Calu3 (cell line): ENCODE measurements at regions not wholly inside any gene's neighbourhood (a gene's known extent, or its start where the extent isn't known, plus 50 kb on each side); places are given as distances from the start of the nearest gene placed in this dataset.

Experiments used
- BruUV-seq: library from RNA; stranded (reverse); fragments of 400-500 nt; replicated peaks from 2 replicates; lab custom pipeline; 2021; lab: Mats Ljungman, UMichigan
- CTCF ChIA-PET: fragments of 300-600 bp; sonication (Branson Sonifier 250); formaldehyde crosslinking; loops from one replicate; lab custom pipeline; 2022; ENCODE audit warnings: antibody characterized with exemption; lab: Charles Lee
- DNase-seq: peaks from one replicate; pipeline ENCODE4 v3.0.0; 2022
- H3K27ac Mint-ChIP-seq: one replicate; pipeline ENCODE4 v1.8.0; 2022; ENCODE audit warnings: mixed read lengths; ENCODE audit not compliant: unreplicated experiment
- H3K27me3 Mint-ChIP-seq: one replicate; pipeline ENCODE4 v1.8.0; 2022; ENCODE audit warnings: mixed read lengths; ENCODE audit not compliant: unreplicated experiment
- H3K36me3 Mint-ChIP-seq: one replicate; pipeline ENCODE4 v1.8.0; 2022; ENCODE audit warnings: mild to moderate bottlenecking, moderate library complexity, mixed read lengths; ENCODE audit not compliant: insufficient read depth, unreplicated experiment
- H3K4me1 Mint-ChIP-seq: one replicate; pipeline ENCODE4 v1.8.0; 2022; ENCODE audit warnings: mild to moderate bottlenecking, low read depth, mixed read lengths; ENCODE audit not compliant: unreplicated experiment
- H3K4me3 Mint-ChIP-seq: one replicate; pipeline ENCODE4 v1.8.0; 2022; ENCODE audit warnings: mild to moderate bottlenecking, low read depth, moderate library complexity, mixed read lengths; ENCODE audit not compliant: unreplicated experiment
- H3K9me3 Mint-ChIP-seq: one replicate; pipeline ENCODE4 v1.8.0; 2022; ENCODE audit warnings: low read depth, mixed read lengths; ENCODE audit not compliant: unreplicated experiment
- CTCF ChIP-seq: fragments of 200-600 bp; IDR thresholded peaks from one replicate; pipeline ENCODE4 v1.8.0; 2022; ENCODE audit warnings: antibody characterized with exemption; ENCODE audit not compliant: unreplicated experiment
- intact Hi-C: fragments of 100-400 bp; cut with micrococcal nuclease; formaldehyde crosslinking; loops from one replicate; pipeline ENCODE4 v1.10.0; 2022; ENCODE audit not compliant: unreplicated experiment

GRCh38 chr1:112267206-112267605 is 128.8 kb upstream of the CTTNBP2NL start:
- H3K4me3 Mint-ChIP-seq, result no peak overlapping the region
- no peaks in the 10 kb centered on the region for H3K36me3 Mint-ChIP-seq
- no peak for DNase-seq
- no peaks in the 10 kb centered on the region for H3K9me3 Mint-ChIP-seq
- intact Hi-C loops, result no loop called here
- H3K4me1 Mint-ChIP-seq, result peaks cover 8% of the 10 kb centered on the region
- H3K27ac Mint-ChIP-seq, result no peak overlapping the region
- no peak for TF ChIP-seq CTCF
- CTCF ChIA-PET, result no interaction called here
- peaks cover 60% of the 10 kb centered on the region for H3K27me3 Mint-ChIP-seq
- no TSS peak for BruUV-seq

- no TSS peak for BruUV-seq
- CTCF ChIA-PET, result no interaction called here
These were observed 128.1 kb upstream of the CTTNBP2NL start for GRCh38 chr1:112267929-112268328.

GRCh38 chr1:112268408-112268807 is 127.6 kb upstream of the CTTNBP2NL start:
- intact Hi-C loops, result no loop called here
- TF ChIP-seq CTCF, result no peak
- Mint-ChIP-seq H3K27me3 (peaks cover 71% of the 10 kb centered on the region), H3K4me1 (peaks cover 8% of the 10 kb centered on the region), H3K36me3 (no peaks in the 10 kb centered on the region), H3K27ac (no peak overlapping the region), H3K4me3 (no peak overlapping the region), H3K9me3 (no peaks in the 10 kb centered on the region)
- BruUV-seq, result no TSS peak
- CTCF ChIA-PET, result no interaction called here
- no peak for DNase-seq

More at GRCh38 chr1:112267929-112268328, 128.1 kb upstream of the CTTNBP2NL start:
- H3K27ac Mint-ChIP-seq, result no peak overlapping the region
- no peaks in the 10 kb centered on the region for H3K9me3 Mint-ChIP-seq
- intact Hi-C loops, result no loop called here
- H3K36me3 Mint-ChIP-seq, result no peaks in the 10 kb centered on the region
- H3K4me1 Mint-ChIP-seq, result peaks cover 8% of the 10 kb centered on the region
- no peak for TF ChIP-seq CTCF
- DNase-seq, result no peak
- no peak overlapping the region for H3K4me3 Mint-ChIP-seq
- H3K27me3 Mint-ChIP-seq, result peaks cover 67% of the 10 kb centered on the region

- no peaks in the 10 kb centered on the region for H3K4me1 Mint-ChIP-seq
- no peak overlapping the region for H3K4me3 Mint-ChIP-seq
- H3K36me3 Mint-ChIP-seq, result no peaks in the 10 kb centered on the region
- H3K9me3 Mint-ChIP-seq, result no peaks in the 10 kb centered on the region
- H3K27ac Mint-ChIP-seq, result no peak overlapping the region
- CTCF ChIA-PET, result no interaction called here
- H3K27me3 Mint-ChIP-seq, result peaks cover 78% of the 10 kb centered on the region
- intact Hi-C loops, result no loop called here
- DNase-seq, result no peak
- TF ChIP-seq CTCF, result no peak
- no TSS peak for BruUV-seq
These were observed 124.7 kb upstream of the CTTNBP2NL start for GRCh38 chr1:112271270-112271669.
